NT2/D1 (cell line): ENCODE measurements at regions not wholly inside any gene's neighbourhood (a gene's known extent, or its start where the extent isn't known, plus 50 kb on each side); places are given as distances from the start of the nearest gene placed in this dataset.

Source experiments
- SUZ12 ChIP-seq: IDR thresholded peaks from 2 replicates; pipeline ENCODE4 v1.6.1; 2011; ENCODE audit not compliant: insufficient read length, insufficient read depth; ENCODE audit errors: extremely low read depth
- ZNF274 ChIP-seq: IDR thresholded peaks from 2 replicates; pipeline ENCODE4 v1.6.1; 2011; ENCODE audit warnings: mild to moderate bottlenecking, low read depth, low read length

GRCh38 chr2:144801325-144801724, 281.4 kb upstream of the ZEB2 start:
- TF ChIP-seq SUZ12, result no peak
- TF ChIP-seq ZNF274, result no peak
